Gastroesophageal sphincter (tissue), 4 donors: ENCODE measurements at regions not wholly inside any gene's neighbourhood (a gene's known extent, or its start where the extent isn't known, plus 50 kb on each side); places are given as distances from the start of the nearest gene placed in this dataset.

ENCODE experiments used
- ATAC-seq: fragments of 150-250 bp; one replicate; pipeline ENCODE4 v1.9.1; 2016; ENCODE audit warnings: mild to moderate bottlenecking, moderate library complexity
- H3K27ac ChIP-seq, 4 donors: fragments of 200-600 bp; sonication (generic) in 3 of 4; 1 replicate in 3 of 4; 2 replicates in 1 of 4; pipeline ENCODE4 v1.5.1; 2016 to 2019
- H3K27me3 ChIP-seq: fragments of 200-600 bp; sonication (generic); one replicate; pipeline ENCODE4 v1.5.1; 2019
- H3K36me3 ChIP-seq, 2 donors: fragments of 200-600 bp; sonication (generic); one replicate each; pipeline ENCODE4 v1.5.1; 2019; ENCODE audit warnings: control low read depth in 1 of 2
- H3K4me1 ChIP-seq, 3 donors: fragments of 200-600 bp; sonication (generic); 1 replicate in 2 of 3; 2 replicates in 1 of 3; pipeline ENCODE4 v1.5.1; 2016 to 2019; ENCODE audit warnings: control low read depth in 2 of 3
- H3K4me3 ChIP-seq, 2 donors: fragments of 200-600 bp; sonication (generic); one replicate each; pipeline ENCODE4 v1.5.1; 2019; ENCODE audit warnings: mild to moderate bottlenecking in 1 of 2, moderate library complexity in 1 of 2
- H3K9me3 ChIP-seq, 3 donors: fragments of 200-600 bp; sonication (generic); one replicate each; pipeline ENCODE4 v1.5.1; 2017 to 2019; ENCODE audit warnings: control low read depth in 2 of 3
- CTCF ChIP-seq, 4 experiments: fragments of 200-600 bp in 2 of 4; fragments of 450-650 bp in 2 of 4; sonication (generic) in 1 of 4; IDR thresholded peaks; one replicate each; pipeline ENCODE4 v1.5.1; 2017 to 2019; ENCODE audit warnings: antibody characterized with exemption in 4 of 4, mild to moderate bottlenecking in 2 of 4, moderate library complexity in 2 of 4
- EP300 ChIP-seq: sonication (generic); formaldehyde crosslinking; IDR thresholded peaks from one replicate; pipeline ENCODE4 v1.6.1; 2017; ENCODE audit warnings: antibody characterized with exemption, mild to moderate bottlenecking
- POLR2A ChIP-seq, 2 donors: fragments of 450-650 bp; IDR thresholded peaks; one replicate each; pipeline ENCODE4 v1.6.1; 2017; ENCODE audit warnings: antibody characterized with exemption in 2 of 2, mild to moderate bottlenecking in 2 of 2, moderate library complexity in 1 of 2
- POLR2AphosphoS5 ChIP-seq: sonication (generic); formaldehyde crosslinking; IDR thresholded peaks from one replicate; pipeline ENCODE4 v1.6.1; 2017; ENCODE audit warnings: antibody characterized with exemption
- WGBS, 2 donors: methylation state at CpG; one replicate each; pipeline ENCODE4 v1.1.5; 2018; ENCODE audit warnings: low coverage in 1 of 2; 5-methylcytosine and 5-hydroxymethylcytosine counted together

DNA sequence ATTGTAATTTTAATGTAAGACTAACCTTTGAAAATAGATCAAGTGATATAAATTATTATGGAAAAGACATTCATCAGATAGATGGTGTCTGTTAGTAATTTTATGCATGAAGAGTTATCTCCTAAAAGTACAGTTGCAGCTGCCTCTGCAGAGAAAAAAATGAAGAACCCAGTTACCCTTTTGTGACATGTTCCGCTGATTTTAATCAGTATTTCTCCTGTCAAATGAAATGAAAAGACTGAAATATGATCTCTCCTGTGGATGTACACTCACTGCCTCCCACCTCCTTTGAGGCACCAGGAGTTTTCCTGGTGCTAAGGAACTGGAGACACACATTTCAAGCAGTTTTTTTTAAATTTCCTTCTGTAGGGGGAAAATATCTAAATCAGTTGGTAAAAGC, 277.4 kb downstream of the KIF4B start:
- 29 to 45% methylated on average over 1 of the region's 1 CpG for WGBS, 2 donors
- H3K4me3 ChIP-seq, result no peak overlapping the region
- no peaks in the 10 kb centered on the region for H3K9me3 ChIP-seq
- no peaks in the 10 kb centered on the region for H3K4me1 ChIP-seq
- ATAC-seq, result no peak
- H3K36me3 ChIP-seq, result no peaks in the 10 kb centered on the region
- no peaks in the 10 kb centered on the region for H3K27me3 ChIP-seq
- no peak overlapping the region for H3K27ac ChIP-seq
- TF ChIP-seq CTCF (IDR thresholded peaks at IDR 0.05) (no peak), POLR2AphosphoS5 (no peak), EP300 (no peak), POLR2A (IDR thresholded peaks at IDR 0.05) (no peak)

DNA sequence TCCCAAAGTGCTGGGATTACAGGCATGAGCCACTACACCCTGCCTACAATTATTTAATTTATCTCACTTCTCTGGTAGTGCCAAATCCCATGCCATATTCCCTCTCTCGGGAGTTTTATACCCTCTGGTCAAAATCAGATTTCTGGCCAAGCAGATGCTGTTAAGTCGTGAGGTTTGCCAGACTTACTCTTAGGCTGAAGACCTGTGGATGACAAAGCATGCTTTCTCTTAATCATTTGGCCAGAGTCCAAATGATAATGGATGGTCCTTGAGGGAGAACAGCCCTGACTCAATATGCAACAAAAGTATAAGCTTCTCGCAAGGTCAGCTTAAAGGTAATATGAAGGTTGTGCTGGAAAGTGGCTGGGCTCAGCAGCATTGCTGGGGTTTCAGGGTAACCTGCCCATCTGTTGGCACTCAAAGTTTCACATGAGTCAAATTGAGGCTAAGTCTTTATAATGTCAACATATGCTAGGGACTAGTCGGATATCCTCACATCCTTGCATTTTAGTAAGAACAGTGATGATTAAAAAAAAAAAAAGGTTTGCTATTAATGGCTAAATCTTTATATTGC, 280.1 kb downstream of the KIF4B start:
- Histone ChIP-seq H3K9me3 (no peaks in the 10 kb centered on the region), H3K36me3 (no peaks in the 10 kb centered on the region), H3K27me3 (no peaks in the 10 kb centered on the region), H3K27ac (no peak overlapping the region), H3K4me3 (no peak overlapping the region), H3K4me1 (no peaks in the 10 kb centered on the region)
- no peak for ATAC-seq
- WGBS, 2 donors, result 54 to 88% methylated on average over 2 to 4 of the region's 4 CpGs
- TF ChIP-seq POLR2A (IDR thresholded peaks at IDR 0.05) (no peak), EP300 (no peak), CTCF (IDR thresholded peaks at IDR 0.05) (no peak), POLR2AphosphoS5 (no peak)

DNA sequence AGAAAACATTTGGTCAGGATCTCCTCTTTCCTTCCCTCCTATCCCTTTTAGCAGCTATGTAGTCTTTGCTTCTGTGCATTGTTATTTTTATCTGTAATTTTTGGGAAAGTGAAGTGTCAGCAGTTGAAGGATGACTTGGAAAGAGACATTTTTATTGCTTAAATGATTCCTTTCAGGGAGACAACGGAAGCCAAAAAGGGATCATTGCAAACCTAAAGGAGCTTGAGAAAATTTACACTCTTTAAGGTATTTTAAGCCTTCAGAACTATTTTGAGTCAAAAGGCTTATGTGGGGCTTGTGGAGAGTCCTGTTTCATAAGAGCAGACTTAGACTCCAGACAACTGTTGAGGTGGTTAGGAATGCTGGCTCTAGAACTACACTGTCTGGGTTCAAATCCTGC, 281.6 kb downstream of the KIF4B start:
- Histone ChIP-seq H3K4me3 (no peak overlapping the region), H3K27ac (no peak overlapping the region)
- WGBS, 2 donors, result 10 to 14% methylated on average over 1 of the region's 1 CpG

DNA sequence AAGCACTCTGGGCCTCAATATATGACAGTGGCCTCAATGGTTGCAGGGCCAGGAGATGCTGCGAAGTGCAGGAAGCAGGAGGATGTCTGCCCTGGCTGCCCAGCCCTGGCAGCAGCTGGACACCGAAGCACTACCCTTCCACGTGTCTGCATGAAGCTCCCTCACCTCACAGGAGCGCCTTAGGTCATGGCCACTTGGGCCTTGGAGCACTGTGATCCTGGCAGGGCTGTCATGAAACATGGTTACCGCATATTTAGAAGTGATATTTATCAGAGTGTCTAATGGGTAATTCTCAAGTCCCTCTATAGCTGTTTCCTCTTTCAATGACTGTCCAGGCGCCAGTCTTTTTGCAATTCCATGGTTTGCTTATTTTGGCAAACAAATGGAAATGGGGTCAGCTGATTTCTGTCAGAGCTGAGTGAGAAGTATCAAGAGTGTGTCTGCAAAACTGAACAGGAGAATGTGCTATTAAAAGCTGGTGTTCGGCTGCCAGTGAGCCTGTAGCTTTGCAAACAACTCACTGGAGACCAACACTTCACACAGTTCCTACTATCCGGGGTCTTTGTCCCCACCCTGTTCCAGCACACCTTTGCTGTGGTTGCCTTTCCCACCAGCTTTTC, 285.9 kb downstream of the KIF4B start:
- ATAC-seq, result no peak
- Histone ChIP-seq H3K36me3 (no peaks in the 10 kb centered on the region), H3K27me3 (no peaks in the 10 kb centered on the region), H3K4me1 (no peaks in the 10 kb centered on the region), H3K4me3 (no peak overlapping the region), H3K9me3 (no peaks in the 10 kb centered on the region), H3K27ac (no peak overlapping the region)
- 67 to 83% methylated on average over 5 to 8 of the region's 8 CpGs for WGBS, 2 donors
- TF ChIP-seq CTCF (IDR thresholded peaks at IDR 0.05), result no peak

More for the DNA sequence above, 281.6 kb downstream of the KIF4B start:
- H3K27me3 ChIP-seq, result no peaks in the 10 kb centered on the region
- no peaks in the 10 kb centered on the region for H3K4me1 ChIP-seq
- H3K36me3 ChIP-seq, result no peaks in the 10 kb centered on the region
- ATAC-seq, result no peak
- H3K9me3 ChIP-seq, result no peaks in the 10 kb centered on the region
- no peak for TF ChIP-seq EP300
- no peak for TF ChIP-seq POLR2A (IDR thresholded peaks at IDR 0.05)
- no peak for TF ChIP-seq POLR2AphosphoS5
- TF ChIP-seq CTCF (IDR thresholded peaks at IDR 0.05), result no peak

DNA sequence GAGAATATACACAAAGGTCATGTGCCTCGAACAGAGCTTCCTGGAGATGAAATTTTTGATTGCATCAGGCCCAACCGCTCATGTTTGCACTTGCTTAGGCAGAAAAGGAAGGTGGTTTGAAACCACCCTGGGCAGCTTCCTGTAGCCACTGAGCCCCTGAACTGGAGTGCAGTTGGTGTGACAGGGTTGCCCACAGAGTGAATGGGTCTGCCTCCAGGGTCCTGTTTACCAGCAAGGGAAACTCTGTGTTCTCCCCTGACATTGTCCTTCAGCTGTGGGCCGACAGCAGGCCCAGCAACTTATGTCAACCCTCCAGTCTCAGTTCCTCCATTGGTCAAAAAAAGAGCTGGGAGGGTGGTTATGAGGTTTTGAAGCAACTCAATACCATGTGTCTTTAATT, 289.6 kb downstream of the KIF4B start:
- 60 to 61% methylated on average over 1 to 3 of the region's 3 CpGs for WGBS, 2 donors
- H3K36me3 ChIP-seq, result no peaks in the 10 kb centered on the region
- H3K27me3 ChIP-seq, result no peaks in the 10 kb centered on the region
- no peak overlapping the region for H3K27ac ChIP-seq
- TF ChIP-seq POLR2AphosphoS5 (no peak), EP300 (no peak), POLR2A (IDR thresholded peaks at IDR 0.05) (no peak), CTCF (IDR thresholded peaks at IDR 0.05) (no peak)
- no peak for ATAC-seq
- H3K4me3 ChIP-seq, result no peak overlapping the region
- no peaks in the 10 kb centered on the region for H3K4me1 ChIP-seq
- no peaks in the 10 kb centered on the region for H3K9me3 ChIP-seq
